22Rv1 (cell line): ENCODE measurements at regions not wholly inside any gene's neighbourhood (a gene's known extent, or its start where the extent isn't known, plus 50 kb on each side); places are given as distances from the start of the nearest gene placed in this dataset.

Experiments used
- ZFX ChIP-seq: fragments of 450-650 bp; IDR thresholded peaks from 2 replicates; pipeline ENCODE4 v1.6.1; 2017; ENCODE audit warnings: antibody characterized with exemption, borderline replicate concordance
- TF ChIP-seq, protein P1 (sequence below): fragments of 450-650 bp; IDR thresholded peaks from 2 replicates; pipeline ENCODE4 v1.5.1; 2017; ENCODE audit warnings: mild to moderate bottlenecking

DNA sequence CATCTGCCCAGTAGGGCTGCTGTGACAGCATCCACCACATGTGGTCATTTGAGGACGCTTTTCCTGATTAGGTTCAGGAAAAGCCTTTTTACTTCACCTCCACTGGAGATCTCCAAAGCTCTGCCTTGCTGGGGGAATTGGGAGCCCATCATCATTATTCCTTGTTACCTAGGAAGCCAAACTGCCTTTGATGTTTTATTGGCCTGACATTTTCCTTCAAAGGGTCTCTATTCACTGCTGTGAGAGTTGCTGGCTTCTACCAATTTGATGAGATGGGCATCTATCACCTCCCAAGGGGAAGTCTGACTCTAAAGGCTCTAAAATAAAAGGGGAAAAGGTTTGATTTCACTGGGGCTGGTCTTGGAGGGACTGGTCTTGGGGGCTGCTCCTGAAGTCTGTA is 678.6 kb downstream of the PTPRU start:
- TF ChIP-seq, protein P1, sequence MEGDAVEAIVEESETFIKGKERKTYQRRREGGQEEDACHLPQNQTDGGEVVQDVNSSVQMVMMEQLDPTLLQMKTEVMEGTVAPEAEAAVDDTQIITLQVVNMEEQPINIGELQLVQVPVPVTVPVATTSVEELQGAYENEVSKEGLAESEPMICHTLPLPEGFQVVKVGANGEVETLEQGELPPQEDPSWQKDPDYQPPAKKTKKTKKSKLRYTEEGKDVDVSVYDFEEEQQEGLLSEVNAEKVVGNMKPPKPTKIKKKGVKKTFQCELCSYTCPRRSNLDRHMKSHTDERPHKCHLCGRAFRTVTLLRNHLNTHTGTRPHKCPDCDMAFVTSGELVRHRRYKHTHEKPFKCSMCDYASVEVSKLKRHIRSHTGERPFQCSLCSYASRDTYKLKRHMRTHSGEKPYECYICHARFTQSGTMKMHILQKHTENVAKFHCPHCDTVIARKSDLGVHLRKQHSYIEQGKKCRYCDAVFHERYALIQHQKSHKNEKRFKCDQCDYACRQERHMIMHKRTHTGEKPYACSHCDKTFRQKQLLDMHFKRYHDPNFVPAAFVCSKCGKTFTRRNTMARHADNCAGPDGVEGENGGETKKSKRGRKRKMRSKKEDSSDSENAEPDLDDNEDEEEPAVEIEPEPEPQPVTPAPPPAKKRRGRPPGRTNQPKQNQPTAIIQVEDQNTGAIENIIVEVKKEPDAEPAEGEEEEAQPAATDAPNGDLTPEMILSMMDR = no peak
- no peak for TF ChIP-seq ZFX
